GM21619 (cell line): ENCODE measurements at regions not wholly inside any gene's neighbourhood (a gene's known extent, or its start where the extent isn't known, plus 50 kb on each side); places are given as distances from the start of the nearest gene placed in this dataset.
"Not testable (repeated sequence)": the region's sequence is repeated elsewhere in the genome, so short reads cannot be mapped to it uniquely, and the experiment has no call there.

Experiments used
- ATAC-seq: cut with Tn5 transposase; IDR thresholded peaks from one replicate; pipeline ENCODE4 v1.9.1; 2021; ENCODE audit not compliant: unreplicated experiment

- no peak for ATAC-seq
Observed at GRCh38 chr6:11486959-11487358, 50.6 kb upstream of the TMEM170B start.

- ATAC-seq: no peak
Observed at GRCh38 chr6:11486486-11486885, 51.1 kb upstream of the TMEM170B start.

GRCh38 chr6:11486051-11486450, 51.5 kb upstream of the TMEM170B start:
- no peak for ATAC-seq

GRCh38 chr6:11485271-11485670, 52.3 kb upstream of the TMEM170B start:
- ATAC-seq: no peak

GRCh38 chr6:11484441-11484840, 53.1 kb upstream of the TMEM170B start:
- ATAC-seq: no peak

- no peak for ATAC-seq
Observed at GRCh38 chr6:11482616-11483015, 54.9 kb upstream of the TMEM170B start.

GRCh38 chr6:11480541-11480940, 57.0 kb upstream of the TMEM170B start:
- no peak for ATAC-seq

- ATAC-seq: no peak
Observed at GRCh38 chr6:11479296-11479695, 58.3 kb upstream of the TMEM170B start.

GRCh38 chr6:11478586-11478985, 59.0 kb upstream of the TMEM170B start:
- ATAC-seq: no peak

GRCh38 chr6:11475016-11475415, 62.5 kb upstream of the TMEM170B start:
- ATAC-seq: no peak

- no peak for ATAC-seq
Observed at GRCh38 chr6:11473008-11473740, 64.4 kb upstream of the TMEM170B start.

GRCh38 chr6:11471261-11471660, 66.3 kb upstream of the TMEM170B start:
- no peak for ATAC-seq

- ATAC-seq: no peak
Observed at GRCh38 chr6:11469684-11470083, 67.9 kb upstream of the TMEM170B start.

GRCh38 chr6:11468271-11468670, 69.3 kb upstream of the TMEM170B start:
- ATAC-seq: not testable (repeated sequence)

GRCh38 chr6:11467364-11467763, 70.2 kb upstream of the TMEM170B start:
- peak; percentile 65 for ATAC-seq

- no peak for ATAC-seq
Observed at GRCh38 chr6:11463398-11463780, 74.2 kb upstream of the TMEM170B start.

- no peak for ATAC-seq
Observed at GRCh38 chr6:11462742-11463397, 74.7 kb upstream of the TMEM170B start.

GRCh38 chr6:11460837-11461661, 76.5 kb upstream of the TMEM170B start:
- peak; percentile 63 for ATAC-seq

GRCh38 chr6:11460001-11460668, 77.4 kb upstream of the TMEM170B start:
- ATAC-seq: peak; percentile 34

- peak; percentile 62 for ATAC-seq
Observed at GRCh38 chr6:11459079-11459610, 78.4 kb upstream of the TMEM170B start.

- ATAC-seq: no peak
Observed at GRCh38 chr6:11458509-11458908, 79.0 kb upstream of the TMEM170B start.
